Heart left ventricle (tissue), 13 donors: ENCODE measurements at regions not wholly inside any gene's neighbourhood (a gene's known extent, or its start where the extent isn't known, plus 50 kb on each side); places are given as distances from the start of the nearest gene placed in this dataset.

Source experiments
- POLR2A ChIP-seq, 2 donors: fragments of 450-650 bp; IDR thresholded peaks; one replicate each; pipeline ENCODE4 v1.6.1; 2017; ENCODE audit warnings: antibody characterized with exemption in 2 of 2, mild to moderate bottlenecking in 2 of 2, moderate library complexity in 2 of 2
- TF ChIP-seq, protein P1 (sequence below), 12 donors: fragments of 200-600 bp; sonication (generic) in 4 of 12; IDR thresholded peaks; one replicate each; pipeline versions ENCODE4 v1.5.0 to v1.8.0; 2018 to 2022; ENCODE audit warnings: antibody characterized with exemption in 12 of 12, mild to moderate bottlenecking in 5 of 12
- donor health status: ischemic (EF 13 %, LVEDD 7.1; RV severe dilation, severe dysfunction).
- donor health status: DM: no; HTN: yes; CAD: no.
- donor health status: DM: no; HTN: no; CAD: no.
- donor health status: ischemic (EF 25% LVEDD 6.9; RV normal size, moderate dysfunction).
- donor health status: ischemic (EF 25% LVEDD 5.7; RV mildly dilated, moderate dysfunction).
- donor health status: ischemic (EF 35%, LVEDD 5.7; RV mildly dilated, moderate dysfunction).
- donor health status: nonischemic (EF 11% LVEDD 7.7; RV severe dilation, severe dysfunction).
- donor health status: DM: yes; HTN: yes; CAD: no.
- donor health status: PGD.
- donor health status: ischemic (EF 29% LVEDD 5.4; RV normal size, mild dysfunction).
- donor health status: nonischemic (EF 23%, LVEDD 6.1; RV moderate dilation, normal function).

DNA sequence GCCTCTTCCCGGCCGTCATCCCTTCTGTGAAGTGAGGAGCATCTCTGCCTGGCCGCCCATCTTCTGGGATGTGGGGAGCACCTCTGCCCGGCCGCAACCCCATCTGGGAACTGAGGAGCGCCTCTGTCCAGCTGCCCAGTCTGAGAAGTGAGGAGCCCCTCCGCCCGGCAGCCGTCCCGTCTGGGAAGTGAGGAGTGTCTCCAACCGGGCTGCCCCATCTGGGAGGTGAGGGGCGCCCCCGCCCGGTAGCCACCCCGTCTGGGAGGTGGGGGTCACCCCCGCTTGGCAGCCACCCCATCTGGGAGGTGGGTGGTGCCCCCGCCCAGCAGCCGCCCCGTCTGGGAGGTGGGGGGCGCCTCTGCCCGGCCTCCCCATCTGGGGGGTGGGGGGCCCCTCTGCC lies 142.3 kb downstream of the LAS1L start:
- TF ChIP-seq, protein P1, sequence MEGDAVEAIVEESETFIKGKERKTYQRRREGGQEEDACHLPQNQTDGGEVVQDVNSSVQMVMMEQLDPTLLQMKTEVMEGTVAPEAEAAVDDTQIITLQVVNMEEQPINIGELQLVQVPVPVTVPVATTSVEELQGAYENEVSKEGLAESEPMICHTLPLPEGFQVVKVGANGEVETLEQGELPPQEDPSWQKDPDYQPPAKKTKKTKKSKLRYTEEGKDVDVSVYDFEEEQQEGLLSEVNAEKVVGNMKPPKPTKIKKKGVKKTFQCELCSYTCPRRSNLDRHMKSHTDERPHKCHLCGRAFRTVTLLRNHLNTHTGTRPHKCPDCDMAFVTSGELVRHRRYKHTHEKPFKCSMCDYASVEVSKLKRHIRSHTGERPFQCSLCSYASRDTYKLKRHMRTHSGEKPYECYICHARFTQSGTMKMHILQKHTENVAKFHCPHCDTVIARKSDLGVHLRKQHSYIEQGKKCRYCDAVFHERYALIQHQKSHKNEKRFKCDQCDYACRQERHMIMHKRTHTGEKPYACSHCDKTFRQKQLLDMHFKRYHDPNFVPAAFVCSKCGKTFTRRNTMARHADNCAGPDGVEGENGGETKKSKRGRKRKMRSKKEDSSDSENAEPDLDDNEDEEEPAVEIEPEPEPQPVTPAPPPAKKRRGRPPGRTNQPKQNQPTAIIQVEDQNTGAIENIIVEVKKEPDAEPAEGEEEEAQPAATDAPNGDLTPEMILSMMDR (IDR thresholded peaks at IDR 0.05), result no peak
- no peak for TF ChIP-seq POLR2A (IDR thresholded peaks at IDR 0.05)
